Hepatocyte (in vitro differentiated cells): ENCODE measurements at regions not wholly inside any gene's neighbourhood (a gene's known extent, or its start where the extent isn't known, plus 50 kb on each side); places are given as distances from the start of the nearest gene placed in this dataset.

ENCODE experiments used
- CTCF ChIP-seq: fragments of 200-600 bp; sonication (generic); IDR thresholded peaks from 2 replicates; pipeline ENCODE4 v1.5.1; 2016; ENCODE audit warnings: antibody characterized with exemption, mild to moderate bottlenecking; ENCODE audit not compliant: poor library complexity
- EZH2 ChIP-seq: fragments of 200-600 bp; sonication (generic); IDR thresholded peaks from 2 replicates; pipeline ENCODE4 v1.6.1; 2016; ENCODE audit warnings: antibody characterized with exemption, mild to moderate bottlenecking, borderline replicate concordance

- TF ChIP-seq CTCF (no peak), EZH2 (no peak)
Measured at GRCh38 chr6:109229536-109229935, 134.2 kb downstream of the CEP57L1 start.
